GM12892 (cell line): ENCODE measurements at regions not wholly inside any gene's neighbourhood (a gene's known extent, or its start where the extent isn't known, plus 50 kb on each side); places are given as distances from the start of the nearest gene placed in this dataset.

Experiments used
- POLR2A ChIP-seq: IDR thresholded peaks from 2 replicates; pipeline ENCODE4 v1.6.1; 2011; ENCODE audit warnings: low read depth, low read length, control low read depth
- TAF1 ChIP-seq: IDR thresholded peaks from 2 replicates; pipeline ENCODE4 v1.6.1; 2011; ENCODE audit warnings: low read depth, mild to moderate bottlenecking, control low read depth, low read length, borderline replicate concordance

- TF ChIP-seq POLR2A = no peak
- TF ChIP-seq TAF1 = no peak
Observed at GRCh38 chr20:12269579-12269978, 351.9 kb downstream of the BTBD3 start.
